ENCODE measurements at regions not wholly inside any gene's neighbourhood (a gene's known extent, or its start where the extent isn't known, plus 50 kb on each side); places are given as distances from the start of the nearest gene placed in this dataset.

GRCh38 chr13:21917086-21918015 lies 246.5 kb downstream of the FGF9 start:
- TF ChIP-seq POLR2AphosphoS5 (IDR thresholded peaks at IDR 0.05; ENCODE audit: low read depth) = no peak
- no peak for TF ChIP-seq EZH2 (IDR thresholded peaks at IDR 0.05; ENCODE audit: low read depth, unreplicated experiment)
- TF ChIP-seq, protein P1, sequence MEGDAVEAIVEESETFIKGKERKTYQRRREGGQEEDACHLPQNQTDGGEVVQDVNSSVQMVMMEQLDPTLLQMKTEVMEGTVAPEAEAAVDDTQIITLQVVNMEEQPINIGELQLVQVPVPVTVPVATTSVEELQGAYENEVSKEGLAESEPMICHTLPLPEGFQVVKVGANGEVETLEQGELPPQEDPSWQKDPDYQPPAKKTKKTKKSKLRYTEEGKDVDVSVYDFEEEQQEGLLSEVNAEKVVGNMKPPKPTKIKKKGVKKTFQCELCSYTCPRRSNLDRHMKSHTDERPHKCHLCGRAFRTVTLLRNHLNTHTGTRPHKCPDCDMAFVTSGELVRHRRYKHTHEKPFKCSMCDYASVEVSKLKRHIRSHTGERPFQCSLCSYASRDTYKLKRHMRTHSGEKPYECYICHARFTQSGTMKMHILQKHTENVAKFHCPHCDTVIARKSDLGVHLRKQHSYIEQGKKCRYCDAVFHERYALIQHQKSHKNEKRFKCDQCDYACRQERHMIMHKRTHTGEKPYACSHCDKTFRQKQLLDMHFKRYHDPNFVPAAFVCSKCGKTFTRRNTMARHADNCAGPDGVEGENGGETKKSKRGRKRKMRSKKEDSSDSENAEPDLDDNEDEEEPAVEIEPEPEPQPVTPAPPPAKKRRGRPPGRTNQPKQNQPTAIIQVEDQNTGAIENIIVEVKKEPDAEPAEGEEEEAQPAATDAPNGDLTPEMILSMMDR (conservative IDR thresholded peaks at IDR 0.05; ENCODE audit: low read depth in 2 of 2) = no peak
- TF ChIP-seq ZNF462 (CRISPR knock-in tag; IDR thresholded peaks at IDR 0.05) = no peak
- TF ChIP-seq, protein P2, sequence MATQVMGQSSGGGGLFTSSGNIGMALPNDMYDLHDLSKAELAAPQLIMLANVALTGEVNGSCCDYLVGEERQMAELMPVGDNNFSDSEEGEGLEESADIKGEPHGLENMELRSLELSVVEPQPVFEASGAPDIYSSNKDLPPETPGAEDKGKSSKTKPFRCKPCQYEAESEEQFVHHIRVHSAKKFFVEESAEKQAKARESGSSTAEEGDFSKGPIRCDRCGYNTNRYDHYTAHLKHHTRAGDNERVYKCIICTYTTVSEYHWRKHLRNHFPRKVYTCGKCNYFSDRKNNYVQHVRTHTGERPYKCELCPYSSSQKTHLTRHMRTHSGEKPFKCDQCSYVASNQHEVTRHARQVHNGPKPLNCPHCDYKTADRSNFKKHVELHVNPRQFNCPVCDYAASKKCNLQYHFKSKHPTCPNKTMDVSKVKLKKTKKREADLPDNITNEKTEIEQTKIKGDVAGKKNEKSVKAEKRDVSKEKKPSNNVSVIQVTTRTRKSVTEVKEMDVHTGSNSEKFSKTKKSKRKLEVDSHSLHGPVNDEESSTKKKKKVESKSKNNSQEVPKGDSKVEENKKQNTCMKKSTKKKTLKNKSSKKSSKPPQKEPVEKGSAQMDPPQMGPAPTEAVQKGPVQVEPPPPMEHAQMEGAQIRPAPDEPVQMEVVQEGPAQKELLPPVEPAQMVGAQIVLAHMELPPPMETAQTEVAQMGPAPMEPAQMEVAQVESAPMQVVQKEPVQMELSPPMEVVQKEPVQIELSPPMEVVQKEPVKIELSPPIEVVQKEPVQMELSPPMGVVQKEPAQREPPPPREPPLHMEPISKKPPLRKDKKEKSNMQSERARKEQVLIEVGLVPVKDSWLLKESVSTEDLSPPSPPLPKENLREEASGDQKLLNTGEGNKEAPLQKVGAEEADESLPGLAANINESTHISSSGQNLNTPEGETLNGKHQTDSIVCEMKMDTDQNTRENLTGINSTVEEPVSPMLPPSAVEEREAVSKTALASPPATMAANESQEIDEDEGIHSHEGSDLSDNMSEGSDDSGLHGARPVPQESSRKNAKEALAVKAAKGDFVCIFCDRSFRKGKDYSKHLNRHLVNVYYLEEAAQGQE (IDR thresholded peaks at IDR 0.05; ENCODE audit: unreplicated experiment) = no peak
- TF ChIP-seq EZH2phosphoT487 (IDR thresholded peaks at IDR 0.05; ENCODE audit: unreplicated experiment) = no peak
- TF ChIP-seq CREB1 (CRISPR knock-in tag; IDR thresholded peaks at IDR 0.05; ENCODE audit: low read depth) = no peak
- no peak for TF ChIP-seq ZNF331 (CRISPR knock-in tag; IDR thresholded peaks at IDR 0.05; ENCODE audit: low read depth)

Data from GM23338 (cell line).